NCI-H146 (cell line): ENCODE measurements at regions not wholly inside any gene's neighbourhood (a gene's known extent, or its start where the extent isn't known, plus 50 kb on each side); places are given as distances from the start of the nearest gene placed in this dataset.

Source experiments
- DNase-seq: peaks from one replicate; lab custom pipeline; 2025; lab: John Stamatoyannopoulos, UW

GRCh38 chr5:118687661-118688621, 300.4 kb downstream of the DTWD2 start:
- no peak for DNase-seq

GRCh38 chr5:118687100-118687499, 301.2 kb downstream of the DTWD2 start:
- no peak for DNase-seq

- DNase-seq = no peak
Observed at GRCh38 chr5:118681655-118682054, 306.7 kb downstream of the DTWD2 start.

- no peak for DNase-seq
Observed at GRCh38 chr5:118679264-118679940, 308.9 kb downstream of the DTWD2 start.

GRCh38 chr5:118678746-118679145, 309.6 kb downstream of the DTWD2 start:
- DNase-seq = no peak

- DNase-seq = no peak
Observed at GRCh38 chr5:118675247-118675646, 313.1 kb downstream of the DTWD2 start.

- no peak for DNase-seq
Observed at GRCh38 chr5:118657576-118657975, 330.8 kb downstream of the DTWD2 start.

- DNase-seq = no peak
Observed at GRCh38 chr5:118653872-118654271, 334.5 kb downstream of the DTWD2 start.

GRCh38 chr5:118653183-118653582, 335.2 kb downstream of the DTWD2 start:
- DNase-seq = no peak

GRCh38 chr5:118651002-118651401, 337.3 kb downstream of the DTWD2 start:
- DNase-seq = no peak

GRCh38 chr5:118647587-118647986, 340.8 kb downstream of the DTWD2 start:
- DNase-seq = no peak

- no peak for DNase-seq
Observed at GRCh38 chr5:118646917-118647316, 341.4 kb downstream of the DTWD2 start.

GRCh38 chr5:118637947-118638670, 350.2 kb downstream of the DTWD2 start:
- no peak for DNase-seq

GRCh38 chr5:118628660-118629354, 359.5 kb downstream of the DTWD2 start:
- DNase-seq = peak; percentile 0

- no peak for DNase-seq
Observed at GRCh38 chr5:118620233-118620632, 368.1 kb downstream of the DTWD2 start.

GRCh38 chr5:118619823-118620222, 368.5 kb downstream of the DTWD2 start:
- DNase-seq = no peak

GRCh38 chr5:118616281-118616680, 372.1 kb downstream of the DTWD2 start:
- no peak for DNase-seq

- DNase-seq = no peak
Observed at GRCh38 chr5:118614731-118615456, 373.5 kb downstream of the DTWD2 start.

- peak; percentile 12 for DNase-seq
Observed at GRCh38 chr5:118611332-118611945, 376.9 kb downstream of the DTWD2 start.

- DNase-seq = no peak
Observed at GRCh38 chr5:118606940-118607339, 381.4 kb downstream of the DTWD2 start.

- no peak for DNase-seq
Observed at GRCh38 chr5:118605761-118606160, 382.6 kb downstream of the DTWD2 start.
